GM10248 (cell line): ENCODE measurements at regions not wholly inside any gene's neighbourhood (a gene's known extent, or its start where the extent isn't known, plus 50 kb on each side); places are given as distances from the start of the nearest gene placed in this dataset.
A peak's percentile ranks its signal among the peaks of the same experiment; 100 is the strongest.

ENCODE experiments used
- CTCF ChIA-PET: fragments of 300-600 bp; sonication (Branson Sonifier 250); formaldehyde crosslinking; extraction: SDS; loops from one replicate; lab custom pipeline; 2021; ENCODE audit warnings: antibody characterized with exemption; lab: Yijun Ruan, JAX
- POLR2A ChIA-PET: fragments of 350-650 bp; sonication (Branson Sonifier 250); formaldehyde crosslinking; extraction: SDS; loops from one replicate; lab custom pipeline; 2020; ENCODE audit warnings: antibody characterized with exemption; lab: Yijun Ruan, JAX
- DNase-seq: peaks from one replicate; pipeline ENCODE4 v3.0.0; 2012; ENCODE audit errors: extremely low spot score
- CTCF ChIP-seq: IDR thresholded peaks from 2 replicates; pipeline ENCODE4 v1.5.1; 2012; ENCODE audit warnings: mild to moderate bottlenecking, low read depth; ENCODE audit errors: extremely low read depth, missing control alignments, control extremely low read depth

- no peak for TF ChIP-seq CTCF
- peak; percentile 79 for DNase-seq
- POLR2A ChIA-PET = interaction anchor here (0.7 kb wide), 1 partner anchor 37 kb away, joined by 3 read pairs; no protein-coding TSS in a partner anchor
- CTCF ChIA-PET = interaction anchor here (3.5 kb wide), 1 partner anchor 13 kb away, joined by 8 read pairs; no protein-coding TSS in a partner anchor
Measured at GRCh38 chr9:96136992-96137670, 164.8 kb downstream of the HSD17B3 start.

DNA sequence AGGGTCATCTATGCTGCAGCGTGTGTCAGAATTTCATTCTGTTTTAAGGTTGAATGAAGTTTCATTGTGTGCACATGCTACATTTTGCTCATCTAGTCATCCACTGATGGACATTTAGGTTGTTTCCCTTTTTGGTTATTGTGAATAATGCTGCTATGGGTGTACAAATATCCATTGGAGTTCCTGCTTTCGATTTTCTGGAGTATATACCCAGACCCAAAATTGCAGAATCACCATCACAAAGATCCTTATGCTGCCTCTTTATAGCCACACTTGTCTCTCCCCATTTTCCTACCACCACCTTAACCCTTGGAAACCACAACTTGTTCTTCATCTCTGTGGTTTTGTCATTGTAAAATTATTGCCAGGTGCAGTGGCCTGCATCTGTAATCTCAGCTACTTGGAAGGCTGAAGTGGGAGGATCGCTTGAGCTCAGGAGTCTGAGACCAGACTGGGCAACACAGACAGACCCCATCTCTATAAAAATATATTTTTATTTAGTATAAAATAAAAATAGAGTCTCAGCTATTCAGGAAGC, 166.2 kb downstream of the HSD17B3 start:
- ChIA-PET CTCF (interaction anchor here (1.4 to 3.5 kb wide), 2 partner anchors 12 to 13 kb away, joined by 3 to 8 read pairs; no protein-coding TSS in a partner anchor), POLR2A (no interaction called here)
- DNase-seq = no peak
- TF ChIP-seq CTCF = no peak

DNA sequence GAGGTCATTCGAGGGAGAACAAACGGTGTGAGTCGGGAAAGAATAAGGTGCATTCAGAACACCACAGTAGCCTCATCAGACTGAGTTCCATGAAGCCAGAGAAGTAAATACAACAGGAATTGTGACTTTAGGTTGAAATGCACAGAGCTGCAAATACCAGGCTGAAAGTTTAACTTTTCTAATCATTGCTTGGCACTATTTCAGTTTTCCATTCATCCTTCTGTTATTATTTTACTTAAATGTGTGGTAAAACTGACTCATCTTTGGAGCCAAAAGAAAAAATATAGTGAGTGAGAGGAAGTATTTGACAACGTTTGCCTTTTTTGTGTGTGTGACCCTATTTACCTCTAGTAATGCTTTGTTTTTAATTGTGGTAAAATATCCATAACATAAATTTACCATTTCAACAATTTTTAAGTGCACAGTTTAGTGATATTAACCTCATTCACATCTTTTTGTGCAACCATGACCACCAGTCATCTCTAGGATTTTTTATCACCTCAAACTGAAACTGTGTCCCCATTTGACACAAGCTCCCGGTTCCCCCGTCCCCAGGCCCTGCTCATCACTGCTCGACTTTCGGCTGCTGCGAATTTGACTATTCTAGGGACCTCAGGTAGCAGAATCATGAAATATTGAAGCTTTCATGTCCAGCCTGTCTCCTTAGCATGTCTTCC, 166.8 kb downstream of the HSD17B3 start:
- no peak for TF ChIP-seq CTCF
- no peak for DNase-seq
- ChIA-PET CTCF (interaction anchor here (1.4 kb wide), 1 partner anchor 14 kb away, joined by 3 read pairs; no protein-coding TSS in a partner anchor), POLR2A (no interaction called here)

DNA sequence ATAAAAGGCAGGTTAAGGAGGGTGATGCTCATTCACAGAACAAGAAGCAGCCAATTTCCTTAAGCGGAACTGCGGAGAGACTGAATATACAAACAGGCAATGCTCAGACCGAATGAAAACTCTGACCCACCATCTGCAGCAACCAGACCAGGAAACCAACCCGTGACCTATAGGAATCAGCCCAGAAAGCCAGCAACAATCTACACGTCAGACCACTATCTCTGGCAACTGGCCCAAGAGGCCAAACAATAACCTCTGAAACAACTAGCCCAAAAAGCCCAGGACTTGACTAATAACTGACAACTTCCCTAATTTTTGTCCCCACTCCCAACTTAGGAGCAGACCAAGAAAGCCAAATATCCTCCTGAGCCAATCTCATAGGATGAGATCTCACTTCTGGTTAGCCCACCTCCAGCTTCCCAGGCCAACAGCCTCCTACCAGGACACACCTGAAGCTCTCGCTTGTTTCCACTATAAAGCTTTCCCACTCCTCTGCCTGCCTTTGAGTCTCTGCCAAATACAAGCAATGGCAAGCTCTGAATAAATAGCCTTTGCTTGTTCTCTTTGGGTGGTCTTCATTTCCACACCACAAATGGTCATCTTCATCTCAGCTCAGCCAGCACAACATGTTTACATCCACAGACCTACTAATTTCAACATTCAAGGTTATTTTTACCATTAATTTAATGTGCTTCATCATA, 168.5 kb downstream of the HSD17B3 start:
- DNase-seq = no peak
- TF ChIP-seq CTCF = no peak
- ChIA-PET POLR2A (no interaction called here), CTCF (no interaction called here)

- ChIA-PET POLR2A (no interaction called here), CTCF (no interaction called here)
- TF ChIP-seq CTCF = no peak
Measured at GRCh38 chr9:96131825-96132224, 170.2 kb downstream of the HSD17B3 start.

DNA sequence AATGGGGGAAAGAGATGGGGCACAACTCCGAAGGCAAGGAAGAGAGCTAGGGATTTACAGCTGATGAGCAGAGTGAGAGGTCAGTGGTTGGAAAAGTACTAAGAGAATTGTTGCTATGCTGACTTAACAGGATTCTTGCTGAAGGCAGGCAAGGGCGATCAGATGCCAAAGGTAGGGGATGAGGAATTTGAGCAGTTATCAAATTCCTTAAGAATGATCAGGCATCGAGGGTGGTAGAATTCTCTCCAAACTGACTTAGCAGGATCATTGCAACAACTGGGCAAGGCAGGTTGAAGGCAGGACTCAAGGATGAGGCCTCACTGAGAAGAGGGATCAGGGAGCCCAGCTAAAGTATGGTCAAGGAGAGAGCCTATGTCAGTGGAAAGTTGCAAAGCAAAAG, 171.0 kb downstream of the HSD17B3 start:
- CTCF ChIA-PET = no interaction called here
- no peak for TF ChIP-seq CTCF
- POLR2A ChIA-PET = no interaction called here

More at GRCh38 chr9:96131825-96132224, 170.2 kb downstream of the HSD17B3 start:
- DNase-seq = no peak

More for the DNA sequence above, 171.0 kb downstream of the HSD17B3 start:
- no peak for DNase-seq
